NCI-H2227 (cell line): ENCODE measurements at regions not wholly inside any gene's neighbourhood (a gene's known extent, or its start where the extent isn't known, plus 50 kb on each side); places are given as distances from the start of the nearest gene placed in this dataset.
"Not testable (repeated sequence)": the region's sequence is repeated elsewhere in the genome, so short reads cannot be mapped to it uniquely, and the experiment has no call there.

ENCODE experiments used
- DNase-seq: peaks from one replicate; lab custom pipeline; 2025; ENCODE audit not compliant: unreplicated experiment; lab: John Stamatoyannopoulos, UW

- DNase-seq: no peak
Measured at GRCh38 chrX:63470506-63470905, 119.4 kb upstream of the SPIN4 start.

- no peak for DNase-seq
Measured at GRCh38 chrX:63466690-63467089, 115.6 kb upstream of the SPIN4 start.

GRCh38 chrX:63458981-63459380, 107.8 kb upstream of the SPIN4 start:
- DNase-seq: no peak

- DNase-seq: no peak
Measured at GRCh38 chrX:63453571-63453970, 102.4 kb upstream of the SPIN4 start.

- DNase-seq: no peak
Measured at GRCh38 chrX:63441717-63442116, 90.6 kb upstream of the SPIN4 start.

- DNase-seq: no peak
Measured at GRCh38 chrX:63439580-63439979, 88.4 kb upstream of the SPIN4 start.

GRCh38 chrX:63436865-63437264, 85.7 kb upstream of the SPIN4 start:
- DNase-seq: no peak

- DNase-seq: no peak
Measured at GRCh38 chrX:63434665-63435064, 83.5 kb upstream of the SPIN4 start.

- DNase-seq: no peak
Measured at GRCh38 chrX:63434206-63434605, 83.1 kb upstream of the SPIN4 start.

- no peak for DNase-seq
Measured at GRCh38 chrX:63430026-63430425, 78.9 kb upstream of the SPIN4 start.

GRCh38 chrX:63428348-63428747, 77.2 kb upstream of the SPIN4 start:
- no peak for DNase-seq

- no peak for DNase-seq
Measured at GRCh38 chrX:63426519-63426918, 75.4 kb upstream of the SPIN4 start.

- no peak for DNase-seq
Measured at GRCh38 chrX:63424063-63424462, 72.9 kb upstream of the SPIN4 start.

- no peak for DNase-seq
Measured at GRCh38 chrX:63421411-63421810, 70.3 kb upstream of the SPIN4 start.

GRCh38 chrX:63418211-63418610, 67.1 kb upstream of the SPIN4 start:
- DNase-seq: no peak

- no peak for DNase-seq
Measured at GRCh38 chrX:63417649-63418048, 66.5 kb upstream of the SPIN4 start.

- DNase-seq: not testable (repeated sequence)
Measured at GRCh38 chrX:63409934-63410333, 58.8 kb upstream of the SPIN4 start.

GRCh38 chrX:63408050-63408449, 56.9 kb upstream of the SPIN4 start:
- no peak for DNase-seq

GRCh38 chrX:63404332-63404731, 53.2 kb upstream of the SPIN4 start:
- no peak for DNase-seq

GRCh38 chrX:63402106-63402505, 51.0 kb upstream of the SPIN4 start:
- DNase-seq: no peak
